A549 (cell line): ENCODE measurements at regions not wholly inside any gene's neighbourhood (a gene's known extent, or its start where the extent isn't known, plus 50 kb on each side); places are given as distances from the start of the nearest gene placed in this dataset.

Source experiments
- TFCP2L1 ChIP-seq: fragments of 250-450 bp; sonication (Bioruptor Pico); IDR thresholded peaks from 2 replicates; pipeline ENCODE4 v1.5.0; 2021; ENCODE audit warnings: mild to moderate bottlenecking
- TF ChIP-seq, protein P1 (sequence below): IDR thresholded peaks from 2 replicates; pipeline ENCODE4 v1.6.1; 2012
- TF ChIP-seq, protein P2 (sequence below): fragments of >200 bp; sonication (Bioruptor Twin); formaldehyde crosslinking; IDR thresholded peaks from 3 replicates; pipeline ENCODE4 v1.5.1; 2016
- TF ChIP-seq, protein P3 (sequence below): IDR thresholded peaks from 2 replicates; pipeline ENCODE4 v1.6.1; 2012; ENCODE audit warnings: low read depth, borderline replicate concordance

DNA sequence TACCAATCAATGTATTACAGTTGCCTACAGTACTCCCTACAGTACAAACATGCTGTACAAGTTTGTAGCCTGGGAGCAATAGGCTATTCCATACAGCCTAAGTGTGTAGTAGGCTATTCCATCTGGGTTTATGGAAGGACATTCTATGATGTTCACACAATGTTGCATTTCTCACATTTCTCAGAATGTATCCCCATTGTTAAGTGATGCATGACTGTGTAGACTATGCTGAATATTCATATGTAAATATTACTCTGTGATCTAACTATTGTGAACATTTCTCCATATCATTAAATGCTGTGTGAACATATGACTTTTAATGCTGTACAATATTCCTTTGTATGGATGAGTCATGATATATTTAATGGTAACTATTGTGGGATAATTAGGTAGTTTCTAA is 139.2 kb upstream of the ADAMTS9 start:
- TF ChIP-seq, protein P1, sequence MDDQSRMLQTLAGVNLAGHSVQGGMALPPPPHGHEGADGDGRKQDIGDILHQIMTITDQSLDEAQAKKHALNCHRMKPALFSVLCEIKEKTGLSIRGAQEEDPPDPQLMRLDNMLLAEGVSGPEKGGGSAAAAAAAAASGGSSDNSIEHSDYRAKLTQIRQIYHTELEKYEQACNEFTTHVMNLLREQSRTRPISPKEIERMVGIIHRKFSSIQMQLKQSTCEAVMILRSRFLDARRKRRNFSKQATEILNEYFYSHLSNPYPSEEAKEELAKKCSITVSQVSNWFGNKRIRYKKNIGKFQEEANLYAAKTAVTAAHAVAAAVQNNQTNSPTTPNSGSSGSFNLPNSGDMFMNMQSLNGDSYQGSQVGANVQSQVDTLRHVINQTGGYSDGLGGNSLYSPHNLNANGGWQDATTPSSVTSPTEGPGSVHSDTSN: no peak
- TF ChIP-seq, protein P2, sequence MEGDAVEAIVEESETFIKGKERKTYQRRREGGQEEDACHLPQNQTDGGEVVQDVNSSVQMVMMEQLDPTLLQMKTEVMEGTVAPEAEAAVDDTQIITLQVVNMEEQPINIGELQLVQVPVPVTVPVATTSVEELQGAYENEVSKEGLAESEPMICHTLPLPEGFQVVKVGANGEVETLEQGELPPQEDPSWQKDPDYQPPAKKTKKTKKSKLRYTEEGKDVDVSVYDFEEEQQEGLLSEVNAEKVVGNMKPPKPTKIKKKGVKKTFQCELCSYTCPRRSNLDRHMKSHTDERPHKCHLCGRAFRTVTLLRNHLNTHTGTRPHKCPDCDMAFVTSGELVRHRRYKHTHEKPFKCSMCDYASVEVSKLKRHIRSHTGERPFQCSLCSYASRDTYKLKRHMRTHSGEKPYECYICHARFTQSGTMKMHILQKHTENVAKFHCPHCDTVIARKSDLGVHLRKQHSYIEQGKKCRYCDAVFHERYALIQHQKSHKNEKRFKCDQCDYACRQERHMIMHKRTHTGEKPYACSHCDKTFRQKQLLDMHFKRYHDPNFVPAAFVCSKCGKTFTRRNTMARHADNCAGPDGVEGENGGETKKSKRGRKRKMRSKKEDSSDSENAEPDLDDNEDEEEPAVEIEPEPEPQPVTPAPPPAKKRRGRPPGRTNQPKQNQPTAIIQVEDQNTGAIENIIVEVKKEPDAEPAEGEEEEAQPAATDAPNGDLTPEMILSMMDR: no peak
- TF ChIP-seq, protein P3, sequence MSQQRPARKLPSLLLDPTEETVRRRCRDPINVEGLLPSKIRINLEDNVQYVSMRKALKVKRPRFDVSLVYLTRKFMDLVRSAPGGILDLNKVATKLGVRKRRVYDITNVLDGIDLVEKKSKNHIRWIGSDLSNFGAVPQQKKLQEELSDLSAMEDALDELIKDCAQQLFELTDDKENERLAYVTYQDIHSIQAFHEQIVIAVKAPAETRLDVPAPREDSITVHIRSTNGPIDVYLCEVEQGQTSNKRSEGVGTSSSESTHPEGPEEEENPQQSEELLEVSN: no peak
- no peak for TF ChIP-seq TFCP2L1 (CRISPR knock-in tag)
